CD4-positive, alpha-beta T cell treated with Interleukin-10 for 1 hour (primary cell): ENCODE measurements at regions not wholly inside any gene's neighbourhood (a gene's known extent, or its start where the extent isn't known, plus 50 kb on each side); places are given as distances from the start of the nearest gene placed in this dataset.
A peak's percentile ranks its signal among the peaks of the same experiment; 100 is the strongest.
"Not testable (repeated sequence)": the region's sequence is repeated elsewhere in the genome, so short reads cannot be mapped to it uniquely, and the experiment has no call there.

ENCODE experiments used
- DNase-seq: peaks from one replicate; pipeline ENCODE4 v3.0.0-alpha.2; 2020

GRCh38 chr12:89787763-89788162 lies 79.1 kb upstream of the ATP2B1 start:
- DNase-seq = no peak

- DNase-seq = no peak
These were observed 77.7 kb upstream of the ATP2B1 start for GRCh38 chr12:89786177-89786810.

- DNase-seq = no peak
These were observed 74.9 kb upstream of the ATP2B1 start for GRCh38 chr12:89783359-89784060.

GRCh38 chr12:89782807-89783206 lies 74.2 kb upstream of the ATP2B1 start:
- no peak for DNase-seq

GRCh38 chr12:89781946-89782550 lies 73.4 kb upstream of the ATP2B1 start:
- DNase-seq = no peak

GRCh38 chr12:89781156-89781555 lies 72.5 kb upstream of the ATP2B1 start:
- no peak for DNase-seq

- no peak for DNase-seq
These were observed 70.5 kb upstream of the ATP2B1 start for GRCh38 chr12:89779090-89779489.

- DNase-seq = no peak
These were observed 69.2 kb upstream of the ATP2B1 start for GRCh38 chr12:89777733-89778379.

- DNase-seq = no peak
These were observed 67.3 kb upstream of the ATP2B1 start for GRCh38 chr12:89775986-89776365.

- no peak for DNase-seq
These were observed 66.7 kb upstream of the ATP2B1 start for GRCh38 chr12:89775063-89775985.

GRCh38 chr12:89774645-89775044 lies 66.0 kb upstream of the ATP2B1 start:
- DNase-seq = no peak

GRCh38 chr12:89770391-89770790 lies 61.8 kb upstream of the ATP2B1 start:
- DNase-seq = no peak

GRCh38 chr12:89769483-89769818 lies 60.8 kb upstream of the ATP2B1 start:
- DNase-seq = no peak

- peak; percentile 14 for DNase-seq
These were observed 60.2 kb upstream of the ATP2B1 start for GRCh38 chr12:89768586-89769482.

- peak; percentile 52 for DNase-seq
These were observed 57.6 kb upstream of the ATP2B1 start for GRCh38 chr12:89765959-89766824.

- DNase-seq = not testable (repeated sequence)
These were observed 55.5 kb upstream of the ATP2B1 start for GRCh38 chr12:89764164-89764563.

- peak; percentile 15 for DNase-seq
These were observed 54.0 kb upstream of the ATP2B1 start for GRCh38 chr12:89762498-89763170.

- DNase-seq = peak; percentile 67
These were observed 52.1 kb upstream of the ATP2B1 start for GRCh38 chr12:89760783-89761182.
